HG03103 (cell line): ENCODE measurements at regions not wholly inside any gene's neighbourhood (a gene's known extent, or its start where the extent isn't known, plus 50 kb on each side); places are given as distances from the start of the nearest gene placed in this dataset.

ENCODE experiments used
- ATAC-seq: cut with Tn5 transposase; IDR thresholded peaks from one replicate; pipeline ENCODE4 v1.9.1; 2021; ENCODE audit warnings: low read depth; ENCODE audit not compliant: unreplicated experiment

DNA sequence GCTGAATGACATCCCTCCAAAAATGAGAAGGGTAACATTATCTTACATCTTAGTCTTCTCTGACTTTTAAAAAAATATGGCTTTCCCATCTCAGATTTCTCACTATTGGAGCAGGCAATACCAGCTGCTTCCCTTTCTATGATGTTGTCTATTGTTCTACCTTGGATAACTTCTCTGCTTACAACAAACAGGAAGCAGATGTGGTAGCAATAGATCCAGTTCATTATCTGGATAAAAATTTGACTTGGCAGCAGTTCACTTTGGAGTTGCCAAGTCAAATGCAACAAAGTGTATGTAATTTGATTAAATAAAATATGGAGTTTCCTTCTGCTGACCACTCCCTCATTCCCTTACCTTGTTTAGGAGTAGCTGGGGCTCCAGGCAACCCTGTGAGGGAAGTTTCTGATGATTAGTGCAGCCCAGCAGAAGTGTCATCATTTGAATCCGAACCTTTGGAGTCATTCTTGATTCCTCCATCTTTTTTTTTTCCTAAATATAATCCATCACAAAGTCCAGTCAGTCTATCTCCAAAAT lies 72.0 kb upstream of the GPRIN3 start:
- ATAC-seq = no peak

GRCh38 chr4:89373394-89373793 lies 65.8 kb upstream of the GPRIN3 start:
- no peak for ATAC-seq

DNA sequence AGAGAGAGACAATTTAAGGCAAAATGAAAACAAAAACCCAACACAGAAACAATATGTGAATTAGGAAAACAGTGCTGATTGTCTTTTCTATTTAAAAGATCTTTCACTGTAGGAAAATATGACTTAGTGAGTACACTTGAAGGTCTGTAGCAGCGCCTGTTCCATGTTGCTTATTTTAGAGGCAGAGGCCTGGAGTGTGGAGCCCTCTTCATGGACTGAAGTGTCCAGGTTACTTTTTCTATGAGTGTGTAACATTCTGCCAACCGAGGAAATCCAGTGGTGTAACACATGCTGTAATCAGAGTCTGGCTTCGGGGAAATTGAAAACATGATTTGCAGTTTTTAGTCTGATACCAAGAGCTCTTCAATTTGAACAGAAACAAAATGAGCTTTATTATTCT lies 64.0 kb upstream of the GPRIN3 start:
- no peak for ATAC-seq

DNA sequence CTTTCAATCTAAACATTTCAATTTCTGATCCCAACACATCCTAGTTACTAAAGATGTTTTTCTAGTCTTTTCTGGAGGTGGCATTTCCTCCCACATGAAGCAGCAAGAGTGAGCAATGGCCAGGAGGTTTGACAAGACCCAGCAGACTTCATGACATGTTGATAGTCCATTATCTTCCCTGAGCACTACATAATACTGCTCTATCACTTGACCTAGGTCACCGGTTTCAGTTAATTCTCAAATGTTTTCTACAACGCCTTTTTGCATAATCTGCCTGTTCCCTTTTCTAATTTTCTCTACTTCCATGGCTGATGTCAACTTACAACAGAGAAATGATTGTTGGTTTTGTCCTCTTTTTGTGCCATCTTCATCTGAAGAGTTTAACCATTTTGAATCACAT lies 62.0 kb upstream of the GPRIN3 start:
- no peak for ATAC-seq

- no peak for ATAC-seq
These were observed 61.3 kb upstream of the GPRIN3 start for GRCh38 chr4:89368861-89369260.

- ATAC-seq = no peak
These were observed 58.2 kb upstream of the GPRIN3 start for GRCh38 chr4:89365776-89366175.

GRCh38 chr4:89365375-89365774 lies 57.8 kb upstream of the GPRIN3 start:
- no peak for ATAC-seq

DNA sequence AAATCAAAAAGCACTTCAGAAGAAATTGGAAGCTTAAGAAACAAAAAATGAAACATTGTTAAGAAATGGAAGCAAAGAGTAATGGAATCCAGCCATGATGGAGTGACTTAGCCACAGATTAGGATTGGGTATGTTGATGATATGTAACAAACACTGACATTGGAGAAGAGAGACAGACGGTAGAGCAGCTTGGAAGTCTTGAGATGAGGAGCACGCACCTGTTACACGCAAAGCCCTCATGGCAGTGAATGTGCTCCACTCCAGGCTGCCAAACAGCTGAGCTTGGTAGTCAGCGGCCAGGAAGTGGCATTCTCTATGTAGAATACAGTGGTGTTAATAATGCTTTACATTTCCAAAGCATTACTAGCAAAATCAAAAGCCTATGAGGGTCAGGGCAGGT lies 56.9 kb upstream of the GPRIN3 start:
- no peak for ATAC-seq

GRCh38 chr4:89363786-89364185 lies 56.2 kb upstream of the GPRIN3 start:
- ATAC-seq = no peak

DNA sequence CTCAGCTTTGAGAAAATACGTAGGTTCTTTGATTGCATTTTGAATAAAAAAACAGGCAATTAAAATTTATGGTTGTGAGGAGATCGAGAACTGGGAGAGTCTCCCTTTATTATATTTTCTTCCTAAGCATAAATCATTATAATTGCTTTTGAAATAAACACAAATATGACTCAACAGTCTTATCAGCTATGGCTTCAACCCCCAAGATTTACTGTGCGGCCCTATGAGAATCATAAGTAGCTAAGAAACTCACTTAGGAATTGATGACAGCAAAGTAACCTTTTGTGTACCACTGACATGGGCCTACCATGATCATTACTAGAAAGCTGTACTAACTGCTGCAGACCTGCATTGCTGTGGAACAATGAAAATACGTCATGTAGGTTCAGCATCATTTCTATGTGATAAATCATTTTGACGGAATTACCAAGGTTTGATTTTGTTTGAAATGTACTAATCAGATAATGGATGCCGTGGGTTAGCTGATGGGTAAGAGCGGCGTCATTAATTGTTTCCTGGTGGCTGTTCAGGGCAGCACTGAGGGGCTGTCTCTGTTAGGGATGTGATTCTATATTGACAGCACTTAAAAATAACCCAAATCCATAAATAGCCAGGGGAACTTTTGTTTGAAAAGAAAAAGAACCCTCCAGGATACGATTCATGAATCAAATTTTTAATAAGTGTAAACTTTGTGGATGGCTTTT lies 51.5 kb upstream of the GPRIN3 start:
- ATAC-seq = no peak

DNA sequence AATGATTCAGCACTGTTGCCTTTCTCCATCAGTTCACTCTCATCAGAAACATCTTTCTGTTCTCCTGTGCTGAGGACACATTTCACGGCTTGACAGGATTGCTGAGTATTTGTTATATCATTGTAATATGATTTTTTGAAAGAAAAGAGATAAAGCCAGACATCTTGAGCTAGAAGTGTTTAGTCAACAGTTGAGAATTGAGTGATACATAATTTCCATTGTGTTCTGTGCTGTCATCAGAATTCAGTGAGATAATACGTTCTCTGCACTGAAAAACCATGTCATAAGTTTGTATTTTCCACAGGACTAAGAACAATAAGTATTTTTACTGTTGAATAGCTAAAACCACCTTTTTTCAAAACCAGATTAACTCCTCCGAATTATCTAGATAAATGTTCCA lies 50.2 kb upstream of the GPRIN3 start:
- ATAC-seq = no peak
